ENCODE measurements at regions not wholly inside any gene's neighbourhood (a gene's known extent, or its start where the extent isn't known, plus 50 kb on each side); places are given as distances from the start of the nearest gene placed in this dataset.

- TF ChIP-seq CTCF (IDR thresholded peaks at IDR 0.05) (no peak), POLR2AphosphoS5 (IDR thresholded peaks at IDR 0.05) (no peak)
These were observed 266.0 kb downstream of the MYCN start for GRCh38 chr2:16206191-16206944.
